Putamen (tissue), 1 donor: ENCODE measurements at regions not wholly inside any gene's neighbourhood (a gene's known extent, or its start where the extent isn't known, plus 50 kb on each side); places are given as distances from the start of the nearest gene placed in this dataset.
"Not testable (repeated sequence)": the region's sequence is repeated elsewhere in the genome, so short reads cannot be mapped to it uniquely, and the experiment has no call there.

Source experiments
- DNase-seq: peaks from one replicate; pipeline ENCODE4 v3.0.0-alpha.2; 2016; ENCODE audit warnings: low spot score

GRCh38 chr2:87539151-87539943 is 208.5 kb upstream of the PLGLB2 start:
- DNase-seq, result not testable (repeated sequence)

DNA sequence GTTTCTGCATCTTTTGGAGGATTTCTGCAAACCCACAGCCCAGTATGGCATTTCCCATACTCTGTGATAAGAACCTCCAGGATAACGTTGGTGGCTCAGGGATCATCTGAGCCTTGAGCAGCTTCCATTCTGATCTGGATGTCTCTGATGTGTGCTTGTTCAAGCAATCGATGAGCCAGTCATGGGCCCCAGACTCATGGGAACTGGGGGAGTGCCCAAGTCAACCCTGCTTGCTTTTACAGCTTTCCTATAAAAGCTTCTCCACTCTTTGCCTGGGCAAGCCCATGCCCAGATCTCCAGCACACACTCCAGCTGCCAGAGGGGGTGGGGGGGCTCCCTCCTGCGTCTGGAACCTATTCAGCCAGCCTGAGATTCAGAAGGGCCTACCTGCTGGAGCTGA is 207.6 kb upstream of the PLGLB2 start:
- not testable (repeated sequence) for DNase-seq

- not testable (repeated sequence) for DNase-seq
Measured at GRCh38 chr2:87542599-87543174, 205.2 kb upstream of the PLGLB2 start.

GRCh38 chr2:87543797-87544196 is 204.1 kb upstream of the PLGLB2 start:
- not testable (repeated sequence) for DNase-seq

DNA sequence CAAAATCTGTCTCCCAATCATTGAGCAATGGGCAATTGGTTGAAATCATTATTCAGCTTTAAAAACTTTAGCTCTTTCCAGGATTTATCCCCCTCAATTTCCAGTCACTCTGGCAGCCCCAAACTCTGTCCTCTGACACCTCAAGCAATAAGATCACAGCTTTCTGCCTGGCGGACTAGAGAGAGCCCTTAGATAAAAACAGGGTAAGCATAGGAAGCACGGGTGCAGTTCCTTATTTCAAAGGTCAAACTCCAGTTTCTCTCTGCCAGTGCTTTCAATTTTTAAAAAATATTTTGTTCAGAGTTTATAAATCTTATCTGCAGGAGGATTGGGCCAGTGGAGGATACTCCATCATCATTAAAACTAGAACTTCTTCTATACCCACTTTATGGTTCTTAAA is 200.8 kb upstream of the PLGLB2 start:
- DNase-seq, result not testable (repeated sequence)

DNA sequence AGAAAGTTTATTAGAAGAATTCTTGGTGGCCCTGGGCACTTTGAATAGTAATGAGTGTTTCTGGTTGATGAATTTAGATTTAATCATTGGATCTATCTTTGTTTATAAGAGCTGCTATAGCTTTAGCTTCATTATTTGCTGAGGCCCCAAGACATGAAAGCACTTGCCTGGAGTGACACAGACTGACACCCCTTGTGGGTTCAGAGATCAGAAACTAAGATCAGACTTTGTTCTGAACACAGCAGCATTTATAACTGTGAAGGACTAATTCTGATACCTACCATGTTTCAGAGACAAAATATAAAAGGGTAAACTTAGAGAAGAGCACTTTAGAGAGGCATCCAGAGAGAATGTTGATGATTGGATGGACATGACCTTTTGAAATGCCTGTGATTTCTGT is 199.9 kb upstream of the PLGLB2 start:
- not testable (repeated sequence) for DNase-seq

GRCh38 chr2:87548681-87549536 is 199.0 kb upstream of the PLGLB2 start:
- not testable (repeated sequence) for DNase-seq

DNA sequence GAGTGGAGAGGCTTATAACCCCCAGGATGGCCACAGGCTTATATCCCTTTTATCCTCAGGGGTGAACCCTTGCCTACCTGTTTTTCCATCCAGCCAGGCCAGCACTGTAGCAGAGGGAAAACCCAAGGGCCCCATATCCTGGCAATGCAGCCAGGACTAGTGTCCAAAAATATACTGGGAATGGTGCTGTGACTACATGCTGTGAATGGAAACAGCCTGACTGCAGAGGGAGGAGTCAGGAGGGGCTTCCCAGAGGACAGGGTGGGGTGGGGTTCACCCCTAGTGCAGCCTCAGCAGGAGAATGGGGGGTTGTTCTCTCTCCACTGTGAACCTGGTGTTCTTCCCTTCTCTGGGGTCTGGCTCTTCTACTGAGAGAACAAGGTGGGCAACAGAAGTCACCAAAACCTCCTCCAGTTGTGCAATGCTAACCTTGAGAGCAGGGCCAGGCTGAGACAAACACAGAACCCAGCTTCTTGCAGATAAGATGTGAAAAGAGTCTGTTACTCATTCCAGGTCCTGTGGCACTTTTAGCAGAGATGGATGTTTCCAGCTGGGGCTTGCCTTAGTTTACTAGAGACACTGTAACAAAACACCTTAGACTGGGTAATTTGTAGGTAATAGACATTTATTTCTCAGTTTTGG is 198.2 kb upstream of the PLGLB2 start:
- not testable (repeated sequence) for DNase-seq

GRCh38 chr2:87554678-87555077 is 193.2 kb upstream of the PLGLB2 start:
- DNase-seq, result not testable (repeated sequence)

- not testable (repeated sequence) for DNase-seq
Measured at GRCh38 chr2:87555082-87555481, 192.8 kb upstream of the PLGLB2 start.

- DNase-seq, result not testable (repeated sequence)
Measured at GRCh38 chr2:87559001-87559400, 188.9 kb upstream of the PLGLB2 start.

GRCh38 chr2:87559735-87560134 is 188.2 kb upstream of the PLGLB2 start:
- DNase-seq, result not testable (repeated sequence)

GRCh38 chr2:87565116-87565515 is 182.8 kb upstream of the PLGLB2 start:
- not testable (repeated sequence) for DNase-seq

DNA sequence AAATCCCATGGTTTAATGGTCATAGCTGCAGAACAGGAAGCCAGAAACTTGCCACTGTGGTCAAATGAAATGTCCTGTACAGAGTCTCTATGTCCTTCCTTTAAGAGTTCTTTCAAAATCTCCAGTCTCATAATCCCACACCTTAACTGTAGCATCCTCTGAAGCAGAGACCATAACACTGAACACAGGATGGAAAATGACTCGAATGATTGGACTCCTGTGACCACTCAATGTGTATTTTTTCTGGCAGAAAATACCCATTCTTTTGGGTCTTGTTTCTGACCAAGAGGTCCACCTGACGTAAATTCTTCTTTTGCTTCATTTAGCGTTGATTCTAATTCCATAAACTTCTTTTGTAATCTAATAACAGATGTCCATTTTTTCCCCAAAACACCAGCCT is 181.4 kb upstream of the PLGLB2 start:
- DNase-seq, result not testable (repeated sequence)

DNA sequence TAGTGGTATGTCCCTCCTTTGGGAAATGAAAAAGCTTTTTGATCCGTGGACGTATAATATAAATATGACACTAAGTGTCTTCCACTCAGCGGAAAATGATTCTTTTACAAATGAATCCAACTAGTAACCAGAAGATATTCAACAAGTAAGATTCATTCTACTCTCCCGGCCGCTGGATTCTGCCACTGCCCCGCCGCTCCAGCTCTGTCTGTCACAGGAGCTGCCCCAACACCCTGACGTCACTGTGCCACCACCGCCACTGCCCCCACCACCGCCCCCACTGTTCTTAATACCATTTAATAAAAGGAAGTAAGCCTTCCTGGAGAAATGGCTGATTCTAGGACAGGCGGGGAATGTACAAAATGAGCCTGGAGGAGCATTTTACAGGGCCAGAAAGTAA is 180.8 kb upstream of the PLGLB2 start:
- not testable (repeated sequence) for DNase-seq

- not testable (repeated sequence) for DNase-seq
Measured at GRCh38 chr2:87567912-87568311, 180.0 kb upstream of the PLGLB2 start.

GRCh38 chr2:87568554-87569278 is 179.2 kb upstream of the PLGLB2 start:
- not testable (repeated sequence) for DNase-seq

GRCh38 chr2:87569689-87570397 is 178.0 kb upstream of the PLGLB2 start:
- not testable (repeated sequence) for DNase-seq

GRCh38 chr2:87571889-87572465 is 175.9 kb upstream of the PLGLB2 start:
- not testable (repeated sequence) for DNase-seq

GRCh38 chr2:87572906-87573305 is 175.0 kb upstream of the PLGLB2 start:
- DNase-seq, result not testable (repeated sequence)
